GM21367 (cell line): ENCODE measurements at regions not wholly inside any gene's neighbourhood (a gene's known extent, or its start where the extent isn't known, plus 50 kb on each side); places are given as distances from the start of the nearest gene placed in this dataset.

Experiments used
- ATAC-seq: cut with Tn5 transposase; IDR thresholded peaks from one replicate; pipeline ENCODE4 v1.9.1; 2021; ENCODE audit not compliant: unreplicated experiment

DNA sequence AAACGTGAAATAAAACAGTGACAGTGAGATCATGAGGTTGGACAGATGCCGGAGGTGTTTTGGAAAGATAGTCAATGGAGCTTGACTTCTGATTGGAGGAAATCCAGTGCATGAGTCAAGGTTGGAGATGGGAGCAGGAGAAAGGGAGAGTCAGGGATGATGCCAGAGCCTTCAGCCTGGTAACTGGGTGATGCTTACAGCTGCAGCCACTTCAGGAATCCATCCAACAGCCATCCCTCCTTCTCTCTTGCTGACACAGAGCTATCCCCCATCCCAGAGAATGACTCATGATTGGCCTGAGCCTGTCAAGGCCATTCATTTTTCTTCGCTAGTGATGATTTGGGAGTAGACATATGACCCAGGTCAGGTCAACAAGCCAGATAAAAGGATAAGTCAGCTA lies 112.8 kb downstream of the SAMD5 start:
- ATAC-seq: no peak

DNA sequence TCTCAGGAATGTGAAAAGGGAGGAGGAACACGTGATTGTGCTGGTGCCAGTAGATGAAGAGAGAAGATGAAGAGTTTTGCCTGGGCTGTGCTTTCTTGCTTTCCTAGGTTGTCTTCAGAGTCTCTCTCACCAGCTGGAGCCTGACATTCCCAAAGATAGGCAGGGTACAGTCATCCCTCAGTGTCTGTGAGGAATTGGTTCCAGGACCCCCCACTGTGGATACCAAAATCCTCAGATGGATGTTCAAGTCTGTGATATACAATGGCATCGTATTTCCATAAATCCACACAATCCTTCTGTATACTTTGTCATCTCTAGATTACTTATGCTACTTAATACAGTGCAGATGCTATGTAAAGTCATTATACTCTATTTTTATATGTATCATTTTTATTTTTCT lies 113.5 kb downstream of the SAMD5 start:
- no peak for ATAC-seq

DNA sequence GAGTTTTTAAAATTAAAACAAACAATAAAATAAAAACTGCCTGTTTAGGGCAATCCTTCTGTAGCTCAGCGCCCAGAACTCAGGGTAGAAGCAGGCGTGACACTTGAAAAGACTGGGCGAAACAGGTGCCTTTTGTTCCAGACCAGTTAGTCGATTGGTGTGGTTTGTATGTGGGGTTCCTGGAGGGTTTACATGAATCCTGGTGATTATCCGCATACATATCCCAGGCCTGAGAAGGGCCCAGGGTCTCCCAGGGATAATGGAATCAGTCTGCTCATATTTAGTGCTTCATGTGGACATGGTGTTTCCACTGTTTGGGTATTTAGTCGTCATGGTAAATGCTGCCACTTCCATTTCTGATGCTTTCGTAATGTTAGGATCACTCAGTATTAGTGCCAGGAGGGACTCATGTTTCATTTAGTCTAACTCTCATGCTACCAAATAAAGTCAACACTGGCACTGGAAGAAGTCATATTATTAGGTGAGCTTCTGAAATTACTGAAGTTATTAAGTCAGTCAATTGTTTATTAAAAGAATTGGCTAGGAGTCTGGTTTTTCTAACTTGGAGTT lies 116.5 kb downstream of the SAMD5 start:
- no peak for ATAC-seq

DNA sequence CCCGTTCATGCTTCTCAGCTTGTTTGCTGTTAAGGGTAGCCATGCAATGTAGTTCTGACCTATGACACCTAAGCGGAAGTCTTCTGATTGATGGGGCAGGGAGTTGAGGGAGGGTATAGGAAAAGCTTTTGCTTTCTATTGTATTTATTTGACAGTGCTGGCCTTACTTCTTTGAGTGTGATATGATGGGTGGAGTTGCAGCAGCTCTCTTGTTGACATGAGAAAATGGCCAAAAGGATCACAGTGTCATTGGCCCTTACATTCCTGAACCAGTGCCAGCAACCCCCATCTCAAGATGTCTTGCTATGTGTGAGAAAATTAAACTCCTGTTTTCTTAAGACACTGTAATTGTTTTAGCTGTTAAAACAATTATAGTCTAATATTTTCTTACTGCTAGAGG lies 117.5 kb downstream of the SAMD5 start:
- no peak for ATAC-seq

DNA sequence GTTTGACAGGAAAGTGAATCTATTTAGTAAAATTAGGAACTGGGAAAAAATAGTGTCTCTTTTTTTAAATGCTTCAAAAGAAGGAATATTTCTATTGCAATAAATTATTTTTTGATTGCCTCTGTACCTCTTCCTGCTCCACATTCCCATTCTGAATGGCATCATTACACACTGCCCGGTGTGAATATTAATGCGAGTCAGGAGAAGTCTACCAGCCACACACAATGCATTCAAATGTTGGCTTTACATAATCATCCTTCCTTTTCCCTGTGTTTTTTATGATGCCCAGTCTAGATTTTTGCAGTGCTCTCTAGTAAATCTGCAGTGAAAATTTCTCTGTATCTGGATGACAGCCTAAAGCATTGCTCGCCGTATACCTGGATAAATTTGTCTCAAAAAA lies 118.9 kb downstream of the SAMD5 start:
- ATAC-seq: no peak

DNA sequence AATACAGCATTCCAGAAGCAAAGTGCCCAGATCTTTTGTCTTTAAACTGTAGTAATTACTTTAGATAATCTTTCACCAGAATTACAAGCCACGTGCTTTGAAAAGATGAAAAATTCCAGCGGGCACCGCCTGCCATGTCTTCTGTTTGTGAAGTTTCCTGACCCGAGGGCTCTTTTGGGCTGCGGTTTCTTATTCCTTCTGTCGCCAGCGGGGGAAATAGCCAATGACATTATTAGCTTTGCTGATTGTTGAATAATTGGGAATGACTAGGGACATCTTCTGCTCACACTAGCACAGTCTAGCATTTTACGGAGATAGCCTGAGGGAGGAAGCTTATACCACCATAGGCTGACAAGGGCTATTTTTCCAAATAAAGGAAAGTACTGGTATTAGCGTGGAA lies 124.7 kb downstream of the SAMD5 start:
- ATAC-seq: no peak

DNA sequence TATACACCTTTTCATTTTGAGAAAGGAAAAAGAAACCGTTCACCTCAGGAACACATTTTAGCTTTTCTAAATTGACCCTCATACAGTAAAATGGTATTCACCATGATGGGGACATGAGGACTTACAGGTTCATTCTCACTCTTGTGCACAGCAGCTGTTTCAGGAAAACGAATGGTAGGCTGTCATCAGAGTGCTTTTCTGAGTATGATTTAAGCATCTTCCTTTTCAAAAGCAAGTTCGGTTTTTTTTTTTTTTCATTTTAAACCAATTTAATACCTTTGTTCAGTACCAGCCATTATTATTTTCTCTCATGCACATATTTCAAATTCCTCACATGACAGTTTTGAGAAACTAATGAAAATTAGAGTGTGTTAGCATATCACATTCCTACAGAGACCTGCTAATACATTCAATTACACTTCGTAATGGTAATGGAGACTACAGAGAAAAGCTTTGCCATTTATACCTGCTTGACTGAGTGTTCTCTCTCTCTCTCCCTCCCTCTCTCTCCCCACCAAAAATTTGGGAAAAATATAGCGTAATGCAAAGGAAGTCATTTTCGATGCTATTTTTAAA lies 129.2 kb downstream of the SAMD5 start:
- ATAC-seq: no peak

DNA sequence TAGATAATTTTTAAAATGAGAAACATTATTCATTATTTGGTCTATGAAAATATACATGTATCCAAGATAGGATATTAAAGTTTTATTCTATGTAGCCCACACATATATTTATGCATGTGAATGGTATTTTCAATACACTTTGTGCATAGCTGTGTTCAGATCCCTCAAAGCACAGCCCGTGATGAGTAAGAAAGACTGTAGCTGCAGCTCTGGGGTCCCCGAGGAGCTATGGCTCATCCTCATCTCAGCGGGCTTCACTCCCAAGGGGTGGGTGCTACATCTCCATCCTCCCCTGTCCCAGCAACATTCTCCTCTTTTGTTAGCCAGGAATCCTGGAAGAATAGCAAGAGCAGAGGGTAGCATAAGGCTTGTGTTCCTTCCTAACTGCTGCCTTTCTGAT lies 130.8 kb downstream of the SAMD5 start:
- no peak for ATAC-seq

DNA sequence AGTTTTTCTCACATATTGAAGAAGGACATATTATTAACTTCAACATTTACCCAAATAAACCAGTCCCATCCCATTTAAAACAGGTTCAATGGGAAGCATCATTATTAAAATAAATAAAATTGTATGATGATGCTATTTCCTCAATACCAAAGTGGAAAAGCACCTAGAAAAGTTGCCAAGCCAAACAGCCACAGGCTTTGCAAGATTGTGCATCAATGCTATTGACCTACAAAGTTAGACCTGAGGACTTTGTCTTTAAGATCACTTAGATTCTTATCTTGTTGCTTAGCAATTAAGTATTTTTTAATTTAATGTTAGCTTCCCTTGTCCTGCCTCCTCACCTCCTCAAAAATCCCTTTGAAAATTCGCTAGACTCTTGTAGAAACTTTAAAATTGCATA lies 132.1 kb downstream of the SAMD5 start:
- ATAC-seq: no peak

DNA sequence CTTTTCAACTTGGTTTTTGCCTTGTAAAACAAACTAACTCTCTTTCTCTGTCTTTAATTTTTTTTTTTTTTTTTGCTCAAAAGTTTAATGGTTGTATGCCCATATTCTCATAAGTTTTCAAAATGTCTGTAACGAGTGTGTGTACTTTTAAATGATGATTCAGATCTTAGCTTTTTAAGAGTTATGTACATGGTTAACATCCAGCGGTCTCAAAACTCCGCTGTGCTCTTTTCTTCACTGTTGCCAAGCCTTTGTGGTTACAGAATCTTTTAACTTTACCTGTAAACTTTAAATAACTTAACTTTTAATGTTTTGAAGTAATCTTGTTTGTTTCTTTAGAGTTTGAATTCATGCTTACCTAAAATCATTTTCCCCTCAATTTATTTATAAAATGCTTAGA lies 133.0 kb downstream of the SAMD5 start:
- no peak for ATAC-seq

DNA sequence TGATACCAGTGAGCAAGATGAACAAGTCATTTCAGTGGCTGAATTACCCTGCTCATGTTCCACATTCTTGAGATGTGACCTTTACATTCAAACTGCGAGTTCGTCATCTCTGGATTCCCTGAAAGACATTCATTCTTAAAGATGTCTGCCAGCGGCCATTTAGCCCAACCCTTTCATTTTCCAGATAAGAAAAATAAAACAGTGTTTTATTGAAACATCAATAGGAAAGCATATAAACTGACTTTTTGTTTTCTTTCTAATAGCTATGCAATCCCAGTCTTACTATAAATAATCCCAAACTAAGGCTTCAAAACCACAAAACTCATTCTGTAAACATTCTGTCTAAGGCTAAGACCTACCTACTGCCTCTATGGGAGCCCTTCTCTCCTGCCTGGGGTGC lies 134.0 kb downstream of the SAMD5 start:
- ATAC-seq: no peak

DNA sequence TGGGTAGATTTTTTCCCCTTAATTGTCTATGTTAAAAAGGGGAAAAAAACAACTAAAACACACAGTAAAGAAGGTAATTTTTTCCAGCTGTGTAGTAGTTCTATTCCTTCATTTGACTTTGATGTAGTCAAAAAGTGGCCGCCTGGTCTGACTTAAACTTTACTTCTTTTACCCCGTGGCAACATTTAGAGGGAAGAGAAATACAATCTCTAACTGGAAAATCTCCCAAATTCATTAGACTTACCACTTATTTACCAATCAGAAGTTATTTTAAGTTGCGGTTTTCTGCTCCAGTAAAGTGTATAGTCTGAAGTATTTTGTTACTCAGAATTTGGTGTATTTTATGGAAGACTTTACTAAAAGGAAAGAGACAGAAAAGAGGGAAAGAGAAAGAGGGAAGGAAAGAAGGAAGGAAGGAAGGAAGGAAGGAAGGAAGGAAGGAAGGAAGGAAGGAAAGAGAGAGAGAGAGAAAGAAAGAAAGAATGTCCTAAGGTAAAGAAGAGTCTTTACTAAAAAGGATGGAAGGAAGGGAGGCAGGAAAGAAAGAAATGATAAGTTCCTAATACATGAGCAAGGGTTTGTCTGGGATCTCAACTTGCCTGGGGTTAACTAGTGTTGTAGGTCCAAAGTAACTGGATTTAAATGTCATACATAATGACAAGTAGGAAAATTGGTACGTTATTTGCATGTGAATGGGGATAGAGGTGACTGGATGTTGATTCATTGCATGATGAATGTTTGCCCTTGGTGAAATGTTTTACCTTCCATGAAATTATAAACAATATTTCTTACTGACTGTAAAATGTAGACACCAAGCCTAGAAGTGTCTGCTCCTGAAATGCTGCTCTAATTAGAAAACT lies 135.1 kb downstream of the SAMD5 start:
- ATAC-seq: no peak

DNA sequence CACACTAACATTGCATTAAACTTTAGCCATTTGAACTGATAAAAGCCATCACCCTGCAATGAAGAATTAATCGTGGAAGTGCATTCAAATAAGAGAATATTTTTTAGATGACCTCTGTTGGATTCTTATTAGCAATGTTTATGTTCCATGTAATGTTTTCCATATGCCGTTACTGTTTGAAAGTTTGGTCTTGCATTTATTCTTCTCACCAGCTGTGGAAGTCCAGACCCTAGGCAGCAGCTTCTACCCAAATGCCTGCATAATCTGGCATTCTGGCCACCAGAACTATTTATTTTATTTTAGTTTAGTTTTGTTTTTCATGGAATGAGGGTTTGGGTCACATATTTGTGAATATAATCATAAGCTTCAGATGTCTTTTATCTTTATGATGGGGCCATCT lies 140.4 kb downstream of the SAMD5 start:
- no peak for ATAC-seq

DNA sequence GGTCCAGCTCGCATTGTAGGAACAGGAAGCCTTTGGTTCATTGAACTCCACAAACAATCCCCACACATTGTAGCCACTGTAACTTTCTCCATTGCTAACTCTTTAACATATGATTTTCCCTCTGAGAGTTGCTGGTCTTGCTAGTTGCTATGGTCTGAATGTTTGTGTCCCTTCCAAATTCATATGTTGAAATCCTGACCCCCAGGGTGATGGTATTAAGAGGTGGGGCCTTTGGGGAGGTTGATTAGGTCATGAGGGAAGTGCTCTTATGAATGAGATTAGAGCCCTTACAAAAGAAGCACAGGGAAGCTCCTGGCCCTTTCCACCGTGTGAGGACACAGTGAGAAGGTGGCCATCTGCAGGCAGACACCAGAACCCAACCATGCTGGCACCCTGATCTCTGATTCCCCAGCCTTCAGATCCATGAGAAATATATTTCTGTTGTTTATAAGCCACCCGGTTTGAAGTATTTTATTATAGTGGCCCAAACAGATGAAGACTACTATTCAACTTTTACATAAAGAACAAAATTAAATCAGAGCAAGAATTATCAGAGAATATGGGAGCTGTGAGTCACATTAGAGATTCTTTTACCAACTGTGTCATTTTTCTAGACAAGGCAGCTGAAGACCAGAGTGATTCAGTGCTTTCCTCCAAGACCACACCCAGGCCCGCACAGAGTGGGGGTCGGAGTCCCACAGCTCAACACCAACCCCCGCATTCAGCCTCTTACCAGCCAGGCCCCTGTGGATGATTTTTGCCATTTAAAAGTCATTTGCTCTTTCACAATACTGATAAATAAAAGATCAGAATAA lies 143.0 kb downstream of the SAMD5 start:
- no peak for ATAC-seq

DNA sequence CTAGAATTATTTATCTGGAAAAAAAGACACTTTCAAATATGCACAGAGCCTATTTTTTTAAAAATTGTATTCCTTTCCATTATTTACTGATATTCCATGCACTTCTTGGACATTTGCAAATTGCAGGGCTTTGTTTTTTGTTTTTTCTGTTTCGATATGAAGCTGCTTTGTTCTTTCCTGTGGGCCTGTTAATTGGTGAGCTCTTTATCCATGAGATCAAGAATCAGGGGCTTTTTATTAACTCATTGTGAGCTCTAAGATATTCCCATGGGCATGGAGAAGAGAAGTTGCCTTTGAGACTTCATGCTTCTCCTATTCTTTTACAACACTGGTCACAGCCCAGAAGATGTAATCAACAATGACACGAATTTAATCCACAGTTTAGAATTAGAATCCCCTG lies 145.1 kb downstream of the SAMD5 start:
- no peak for ATAC-seq

DNA sequence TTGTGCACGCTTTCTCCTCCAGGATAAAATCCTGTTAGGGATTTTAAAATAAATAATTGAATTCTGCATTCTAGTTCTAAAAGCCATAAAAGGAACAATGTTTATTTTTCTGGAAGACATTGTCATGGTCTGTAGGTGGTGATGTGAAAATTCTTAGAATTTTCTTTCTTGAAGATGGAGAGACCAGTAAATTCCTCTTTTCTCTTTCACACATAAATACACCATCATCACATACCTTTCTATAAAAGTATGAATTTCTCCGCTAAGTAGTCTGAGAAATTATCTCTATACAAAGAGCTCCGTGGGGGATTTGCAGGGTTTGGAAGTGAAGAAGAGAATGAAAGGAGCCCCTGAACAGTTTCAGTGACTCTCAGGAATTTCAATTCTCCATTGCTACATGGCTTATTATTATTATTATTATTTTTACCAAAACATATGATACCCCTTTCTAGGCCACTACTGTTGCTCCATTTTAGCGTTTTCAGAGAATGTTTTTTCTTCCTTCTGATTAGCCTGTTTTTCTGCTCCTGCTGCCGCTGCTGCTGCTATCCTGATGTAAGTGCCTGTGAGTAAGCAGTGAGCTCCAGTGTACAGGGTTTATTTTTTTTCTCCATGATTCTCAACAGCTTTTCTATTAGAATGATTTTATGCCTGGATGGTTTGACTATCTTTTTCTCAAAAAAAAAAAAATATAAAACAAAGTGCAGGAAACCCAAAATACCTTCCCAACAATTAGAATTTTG lies 145.8 kb downstream of the SAMD5 start:
- ATAC-seq: no peak

DNA sequence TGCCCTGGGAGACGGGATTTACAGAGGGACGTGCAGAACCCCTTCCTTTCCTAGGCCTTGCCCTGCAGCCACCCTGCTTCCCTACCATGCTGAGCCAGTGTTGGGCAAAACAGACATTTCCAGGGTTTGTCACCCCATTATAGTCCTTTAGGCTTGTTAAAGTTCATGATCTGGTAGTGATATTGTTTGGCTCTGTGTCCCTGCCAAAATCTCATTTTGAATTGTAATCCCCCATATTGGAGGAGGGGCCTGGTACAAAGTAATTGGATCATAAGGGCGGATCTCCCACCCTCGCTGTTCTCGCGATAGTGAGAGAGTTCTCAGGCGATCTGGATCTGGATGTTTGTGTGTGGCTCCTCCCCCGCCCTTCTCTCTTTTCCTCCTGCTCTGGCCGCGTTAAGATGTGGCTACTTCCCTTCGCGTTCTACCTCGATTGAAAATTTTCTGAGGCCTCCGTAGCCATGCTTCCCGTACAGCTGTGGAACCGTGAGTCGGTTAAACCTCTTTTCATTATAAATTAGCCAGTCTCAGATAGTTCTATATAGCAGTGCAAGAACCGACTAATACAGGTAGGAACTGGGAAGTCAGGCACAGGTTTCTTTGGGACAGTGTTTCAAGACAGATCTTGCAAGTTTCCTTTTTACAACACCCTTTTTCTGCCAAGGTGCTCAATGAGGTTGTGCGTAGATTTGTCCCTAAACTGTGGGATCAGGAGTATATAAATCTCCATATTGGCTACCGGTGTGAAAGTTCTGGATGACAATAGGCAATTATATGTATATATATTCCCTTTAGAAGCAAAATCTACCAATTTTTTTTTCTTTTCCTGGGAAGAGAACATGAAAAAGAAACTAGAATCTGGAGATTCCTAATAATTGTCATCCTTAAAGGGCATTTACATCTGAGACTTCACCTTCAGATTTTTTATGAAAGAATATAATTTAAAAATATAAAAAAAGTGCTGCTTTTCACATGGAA lies 152.1 kb downstream of the SAMD5 start:
- ATAC-seq: no peak

DNA sequence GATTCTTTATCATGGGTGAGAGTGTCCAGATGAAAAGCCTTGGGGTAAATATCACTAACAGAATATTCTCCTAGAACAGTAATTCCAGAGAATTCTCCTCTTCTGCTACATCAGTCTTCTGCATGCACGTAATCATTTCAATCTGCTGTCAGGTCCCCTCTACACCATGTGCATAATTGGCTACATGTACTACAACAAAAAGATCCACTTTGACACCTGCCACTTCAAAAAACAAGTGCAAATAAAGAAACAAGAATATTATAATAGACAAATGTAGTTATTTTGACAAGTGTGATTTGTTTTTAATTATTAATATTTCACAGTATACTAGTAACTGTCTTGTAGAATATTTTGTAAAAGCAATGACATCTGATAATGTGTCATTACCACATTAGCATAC lies 154.2 kb downstream of the SAMD5 start:
- no peak for ATAC-seq

DNA sequence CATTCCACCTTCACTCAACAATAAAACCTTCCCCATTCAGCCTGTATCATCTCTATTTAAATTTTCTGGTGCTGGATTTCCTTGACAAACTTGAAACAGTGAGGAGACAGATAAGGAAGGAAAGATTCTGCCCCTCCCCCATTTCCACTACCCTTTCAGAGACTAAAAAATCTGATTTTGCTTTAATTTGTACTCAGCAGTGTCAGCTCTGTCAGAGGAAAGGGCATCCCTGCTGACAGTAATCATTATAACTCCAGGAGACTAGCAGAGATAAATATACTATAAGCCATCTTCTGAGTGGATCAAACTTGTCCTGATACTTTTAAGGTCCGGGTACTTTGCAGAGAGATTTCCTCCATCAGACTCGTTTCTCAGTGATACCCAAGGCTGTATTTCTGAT lies 155.6 kb downstream of the SAMD5 start:
- no peak for ATAC-seq

DNA sequence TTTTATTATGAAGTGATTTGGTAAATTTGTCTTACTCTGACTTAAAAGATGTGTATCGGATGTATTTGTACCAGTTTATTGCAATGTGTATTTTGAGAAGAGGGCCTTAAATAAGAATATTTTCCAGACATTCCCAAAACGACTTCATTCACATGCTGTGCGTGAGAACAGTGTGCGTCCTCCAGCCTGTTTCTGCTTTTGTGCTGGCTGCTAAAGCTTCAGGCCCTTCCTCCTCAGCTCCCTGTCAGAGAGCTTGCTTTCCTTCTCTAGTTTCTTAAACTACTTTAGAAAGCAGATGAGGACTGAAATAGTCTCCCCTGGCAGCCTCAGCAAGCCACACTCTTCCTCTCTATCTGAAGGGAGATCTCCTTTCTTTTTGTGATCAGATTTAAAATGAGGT lies 157.8 kb downstream of the SAMD5 start:
- no peak for ATAC-seq
